ENCODE measurements at regions not wholly inside any gene's neighbourhood (a gene's known extent, or its start where the extent isn't known, plus 50 kb on each side); places are given as distances from the start of the nearest gene placed in this dataset.

GRCh38 chr7:125663961-125664360 lies 734.3 kb upstream of the POT1 start:
- H3K4me3 ChIP-seq (ENCODE audit: severe bottlenecking): no peak overlapping the region
- no peaks in the 10 kb centered on the region for H3K4me1 ChIP-seq (ENCODE audit: insufficient read depth, poor library complexity, severe bottlenecking)
- DNase-seq (ENCODE audit: low spot score) (no peak), ATAC-seq (ENCODE audit: low read depth) (no peak)
- H3K27me3 ChIP-seq (ENCODE audit: insufficient read depth, poor library complexity, severe bottlenecking): no peaks in the 10 kb centered on the region
- H3K27ac ChIP-seq (ENCODE audit: poor library complexity, severe bottlenecking): no peak overlapping the region
- no peaks in the 10 kb centered on the region for H3K36me3 ChIP-seq (ENCODE audit: low read depth)
- TF ChIP-seq CTCF (IDR thresholded peaks at IDR 0.05; ENCODE audit: poor library complexity, severe bottlenecking): no peak
- H3K9me3 ChIP-seq (ENCODE audit: severe bottlenecking): no peaks in the 10 kb centered on the region

GRCh38 chr7:125661677-125662076 lies 732.1 kb upstream of the POT1 start:
- Histone ChIP-seq H3K27me3 (ENCODE audit: insufficient read depth, poor library complexity, severe bottlenecking) (no peaks in the 10 kb centered on the region), H3K9me3 (ENCODE audit: severe bottlenecking) (no peaks in the 10 kb centered on the region)
- no peak for ATAC-seq (ENCODE audit: low read depth)

GRCh38 chr7:125661006-125661405 lies 731.4 kb upstream of the POT1 start:
- TF ChIP-seq CTCF (IDR thresholded peaks at IDR 0.05; ENCODE audit: poor library complexity, severe bottlenecking): no peak
- H3K4me1 ChIP-seq (ENCODE audit: insufficient read depth, poor library complexity, severe bottlenecking): no peaks in the 10 kb centered on the region
- no peaks in the 10 kb centered on the region for H3K9me3 ChIP-seq (ENCODE audit: severe bottlenecking)
- no peaks in the 10 kb centered on the region for H3K27me3 ChIP-seq (ENCODE audit: insufficient read depth, poor library complexity, severe bottlenecking)
- no peak overlapping the region for H3K4me3 ChIP-seq (ENCODE audit: severe bottlenecking)
- no peaks in the 10 kb centered on the region for H3K36me3 ChIP-seq (ENCODE audit: low read depth)
- H3K27ac ChIP-seq (ENCODE audit: poor library complexity, severe bottlenecking): no peak overlapping the region
- ATAC-seq (ENCODE audit: low read depth) (no peak), DNase-seq (ENCODE audit: low spot score) (no peak)

More at GRCh38 chr7:125661677-125662076, 732.1 kb upstream of the POT1 start:
- no peak for TF ChIP-seq CTCF (IDR thresholded peaks at IDR 0.05; ENCODE audit: poor library complexity, severe bottlenecking)
- DNase-seq (ENCODE audit: low spot score): no peak
- Histone ChIP-seq H3K27ac (ENCODE audit: poor library complexity, severe bottlenecking) (no peak overlapping the region), H3K4me3 (ENCODE audit: severe bottlenecking) (no peak overlapping the region), H3K36me3 (ENCODE audit: low read depth) (no peaks in the 10 kb centered on the region), H3K4me1 (ENCODE audit: insufficient read depth, poor library complexity, severe bottlenecking) (no peaks in the 10 kb centered on the region)

- Histone ChIP-seq H3K4me3 (ENCODE audit: severe bottlenecking) (no peak overlapping the region), H3K4me1 (ENCODE audit: insufficient read depth, poor library complexity, severe bottlenecking) (no peaks in the 10 kb centered on the region), H3K27me3 (ENCODE audit: insufficient read depth, poor library complexity, severe bottlenecking) (no peaks in the 10 kb centered on the region), H3K36me3 (ENCODE audit: low read depth) (no peaks in the 10 kb centered on the region), H3K9me3 (ENCODE audit: severe bottlenecking) (no peaks in the 10 kb centered on the region), H3K27ac (ENCODE audit: poor library complexity, severe bottlenecking) (no peak overlapping the region)
- ATAC-seq (ENCODE audit: low read depth): no peak
- DNase-seq (ENCODE audit: low spot score): no peak
- TF ChIP-seq CTCF (IDR thresholded peaks at IDR 0.05; ENCODE audit: poor library complexity, severe bottlenecking): no peak
Observed at GRCh38 chr7:125654076-125654475, 724.5 kb upstream of the POT1 start.

GRCh38 chr7:125651823-125652528 lies 722.4 kb upstream of the POT1 start:
- Histone ChIP-seq H3K27me3 (ENCODE audit: insufficient read depth, poor library complexity, severe bottlenecking) (no peaks in the 10 kb centered on the region), H3K4me3 (ENCODE audit: severe bottlenecking) (no peak overlapping the region), H3K36me3 (ENCODE audit: low read depth) (no peaks in the 10 kb centered on the region), H3K27ac (ENCODE audit: poor library complexity, severe bottlenecking) (no peak overlapping the region), H3K9me3 (ENCODE audit: severe bottlenecking) (no peaks in the 10 kb centered on the region), H3K4me1 (ENCODE audit: insufficient read depth, poor library complexity, severe bottlenecking) (peaks cover 6% of the 10 kb centered on the region)
- no peak for ATAC-seq (ENCODE audit: low read depth)
- no peak for DNase-seq (ENCODE audit: low spot score)
- TF ChIP-seq CTCF (IDR thresholded peaks at IDR 0.05; ENCODE audit: poor library complexity, severe bottlenecking): no peak
